Esophagus muscularis mucosa (tissue), 4 donors: ENCODE measurements at regions not wholly inside any gene's neighbourhood (a gene's known extent, or its start where the extent isn't known, plus 50 kb on each side); places are given as distances from the start of the nearest gene placed in this dataset.

Experiments used
- DNase-seq: peaks from one replicate; pipeline ENCODE4 v3.0.0-alpha.2; 2017; ENCODE audit errors: extremely low spot score
- H3K27ac ChIP-seq, 4 donors: fragments of 200-600 bp; sonication (generic); replicated peaks in 1 of 4; 1 replicate in 3 of 4; 2 replicates in 1 of 4; pipeline ENCODE4 v1.5.1; 2016 to 2019; ENCODE audit warnings: mild to moderate bottlenecking in 1 of 4
- H3K27me3 ChIP-seq, 4 donors: fragments of 200-600 bp; sonication (generic); one replicate each; pipeline versions ENCODE4 v1.5.1 to v1.6.0; 2016 to 2019
- H3K36me3 ChIP-seq, 4 donors: fragments of 200-600 bp; sonication (generic); one replicate each; pipeline ENCODE4 v1.5.1; 2016 to 2019
- H3K4me1 ChIP-seq, 4 donors: fragments of 200-600 bp; sonication (generic); one replicate each; pipeline ENCODE4 v1.5.1; 2016 to 2019
- H3K4me3 ChIP-seq, 4 donors: fragments of 200-600 bp; sonication (generic); 1 replicate in 2 of 4; 2 replicates in 2 of 4; pipeline ENCODE4 v1.5.1; 2016 to 2019; ENCODE audit warnings: mild to moderate bottlenecking in 4 of 4, moderate library complexity in 1 of 4
- H3K9me3 ChIP-seq, 4 donors: fragments of 200-600 bp; sonication (generic); 1 replicate in 3 of 4; 2 replicates in 1 of 4; pipeline ENCODE4 v1.5.1; 2016 to 2019
- EP300 ChIP-seq: sonication (generic); formaldehyde crosslinking; IDR thresholded peaks from one replicate; pipeline ENCODE4 v1.6.1; 2017; ENCODE audit warnings: antibody characterized with exemption
- POLR2A ChIP-seq: fragments of 450-650 bp; IDR thresholded peaks from one replicate; pipeline ENCODE4 v1.6.1; 2017; ENCODE audit warnings: antibody characterized with exemption, moderate library complexity, mild to moderate bottlenecking, low read depth
- POLR2AphosphoS5 ChIP-seq, 2 donors: sonication (generic); formaldehyde crosslinking; IDR thresholded peaks; one replicate each; pipeline ENCODE4 v1.6.1; 2017; ENCODE audit warnings: antibody characterized with exemption in 2 of 2
- WGBS: methylation state at CpG from one replicate; pipeline ENCODE4 v1.1.5; 2018; 5-methylcytosine and 5-hydroxymethylcytosine counted together
- intact Hi-C: fragments of 100-400 bp; cut with DNase I; formaldehyde crosslinking; loops from one replicate; pipeline ENCODE4 v1.15.1; 2023
- TF ChIP-seq, protein P1 (sequence below), 3 experiments: fragments of 200-600 bp in 2 of 3; fragments of 450-650 bp in 1 of 3; sonication (generic) in 2 of 3; IDR thresholded peaks; one replicate each; pipeline ENCODE4 v1.5.1; 2017 to 2019; ENCODE audit warnings: antibody characterized with exemption in 3 of 3, mild to moderate bottlenecking in 2 of 3, moderate library complexity in 1 of 3

DNA sequence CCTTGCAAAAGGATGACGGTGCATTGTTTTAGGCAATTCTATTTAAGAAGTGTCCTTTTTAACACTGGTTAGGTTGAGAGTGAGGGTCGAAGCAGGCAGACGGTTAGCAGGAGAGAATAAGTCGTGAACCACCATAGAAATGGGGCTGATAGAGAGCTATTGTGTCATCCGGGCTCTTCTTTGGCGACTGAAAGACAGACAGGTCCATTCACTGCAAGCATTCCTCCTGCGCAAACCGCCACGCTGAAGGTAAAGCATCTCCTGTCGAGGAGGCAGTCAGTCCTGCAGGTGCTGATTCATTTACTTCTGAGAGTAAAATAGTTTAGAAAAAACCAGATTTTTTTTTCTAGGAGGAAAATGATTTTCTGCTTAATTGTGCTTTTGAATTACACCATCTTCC is 1002.8 kb upstream of the NR2F2 start:
- Histone ChIP-seq H3K4me1 (peaks cover 9 to 17% (median 12%) of the 10 kb centered on the region in 4 donors), H3K4me3 (peak overlapping the region in 3 of 4 donors; percentile 25 to 58 (median 57)), H3K36me3 (no peaks in the 10 kb centered on the region), H3K27ac (peak overlapping the region; percentile 71 to 79 (median 74)), H3K27me3 (peaks cover 0 to 20% (median 0%) of the 10 kb centered on the region in 4 donors), H3K9me3 (no peaks in the 10 kb centered on the region)
- intact Hi-C loops = no loop called here
- WGBS = 80% methylated on average over 10 of the region's 10 CpGs
- DNase-seq = no peak
- no peak for TF ChIP-seq POLR2A
- TF ChIP-seq, protein P1, sequence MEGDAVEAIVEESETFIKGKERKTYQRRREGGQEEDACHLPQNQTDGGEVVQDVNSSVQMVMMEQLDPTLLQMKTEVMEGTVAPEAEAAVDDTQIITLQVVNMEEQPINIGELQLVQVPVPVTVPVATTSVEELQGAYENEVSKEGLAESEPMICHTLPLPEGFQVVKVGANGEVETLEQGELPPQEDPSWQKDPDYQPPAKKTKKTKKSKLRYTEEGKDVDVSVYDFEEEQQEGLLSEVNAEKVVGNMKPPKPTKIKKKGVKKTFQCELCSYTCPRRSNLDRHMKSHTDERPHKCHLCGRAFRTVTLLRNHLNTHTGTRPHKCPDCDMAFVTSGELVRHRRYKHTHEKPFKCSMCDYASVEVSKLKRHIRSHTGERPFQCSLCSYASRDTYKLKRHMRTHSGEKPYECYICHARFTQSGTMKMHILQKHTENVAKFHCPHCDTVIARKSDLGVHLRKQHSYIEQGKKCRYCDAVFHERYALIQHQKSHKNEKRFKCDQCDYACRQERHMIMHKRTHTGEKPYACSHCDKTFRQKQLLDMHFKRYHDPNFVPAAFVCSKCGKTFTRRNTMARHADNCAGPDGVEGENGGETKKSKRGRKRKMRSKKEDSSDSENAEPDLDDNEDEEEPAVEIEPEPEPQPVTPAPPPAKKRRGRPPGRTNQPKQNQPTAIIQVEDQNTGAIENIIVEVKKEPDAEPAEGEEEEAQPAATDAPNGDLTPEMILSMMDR (IDR thresholded peaks at IDR 0.05) = no peak
- TF ChIP-seq POLR2AphosphoS5 (IDR thresholded peaks at IDR 0.05) = no peak
- TF ChIP-seq EP300 = no peak

DNA sequence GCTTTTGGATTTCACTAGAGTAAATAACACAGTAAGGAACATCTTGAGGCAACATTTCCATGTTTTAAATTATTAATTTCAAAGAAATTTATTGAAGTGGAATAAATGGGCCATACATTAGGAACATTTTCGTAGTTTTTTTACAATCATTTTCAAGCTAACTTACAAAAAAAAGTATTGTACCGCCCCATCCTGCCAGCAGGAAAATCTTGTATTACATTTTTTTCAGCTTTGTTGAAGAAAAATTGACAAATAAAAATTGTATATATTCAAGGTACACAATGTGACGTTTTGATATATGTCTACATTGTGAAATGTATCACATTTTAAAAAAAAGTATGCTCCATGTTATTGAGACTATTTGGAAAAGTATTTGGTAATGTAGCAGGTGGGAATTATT is 1001.9 kb upstream of the NR2F2 start:
- H3K9me3 ChIP-seq = no peaks in the 10 kb centered on the region
- peaks cover 9 to 17% (median 12%) of the 10 kb centered on the region in 4 donors for H3K4me1 ChIP-seq
- H3K27me3 ChIP-seq = peaks cover 0 to 20% (median 0%) of the 10 kb centered on the region in 4 donors
- H3K4me3 ChIP-seq = no peak overlapping the region
- intact Hi-C loops = no loop called here
- no peaks in the 10 kb centered on the region for H3K36me3 ChIP-seq
- DNase-seq = no peak
- no peak for TF ChIP-seq EP300
- no peak for TF ChIP-seq POLR2AphosphoS5 (IDR thresholded peaks at IDR 0.05)
- TF ChIP-seq POLR2A = no peak
- TF ChIP-seq, protein P1 (IDR thresholded peaks at IDR 0.05) = no peak
- peak overlapping the region in 3 of 4 donors; percentile 4 to 79 (median 75) for H3K27ac ChIP-seq
- 87% methylated on average over 3 of the region's 3 CpGs for WGBS

DNA sequence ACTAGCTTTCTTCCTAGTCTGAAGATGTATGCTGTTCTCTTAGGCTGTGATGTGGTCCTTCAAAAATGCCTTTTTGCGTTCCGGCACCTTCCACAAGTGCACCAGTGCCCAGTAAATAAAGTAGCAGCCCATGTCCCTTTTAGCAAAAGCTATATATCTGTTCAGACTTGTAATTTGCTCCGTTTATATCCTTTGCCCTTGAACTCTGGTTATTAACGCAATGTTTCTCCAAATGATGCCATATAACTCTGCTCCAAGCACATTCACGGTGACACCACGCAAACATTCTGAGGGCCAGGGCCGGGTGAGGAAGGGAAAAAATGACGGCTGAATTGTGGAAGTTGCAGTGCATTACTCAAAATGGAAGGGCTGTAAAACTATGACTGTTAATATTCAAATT is 1001.1 kb upstream of the NR2F2 start:
- Histone ChIP-seq H3K4me1 (peaks cover 9 to 17% (median 12%) of the 10 kb centered on the region in 4 donors), H3K36me3 (no peaks in the 10 kb centered on the region), H3K9me3 (no peaks in the 10 kb centered on the region), H3K27ac (peak overlapping the region in 3 of 4 donors; percentile 27 to 37 (median 35)), H3K27me3 (peaks cover 0 to 20% (median 0%) of the 10 kb centered on the region in 4 donors), H3K4me3 (peak overlapping the region in 1 of 4 donors; percentile 22)
- no peak for DNase-seq
- TF ChIP-seq POLR2A (no peak), POLR2AphosphoS5 (IDR thresholded peaks at IDR 0.05) (no peak), EP300 (no peak)
- TF ChIP-seq, protein P1 (IDR thresholded peaks at IDR 0.05) = no peak
- WGBS = 83% methylated on average over 8 of the region's 8 CpGs
- intact Hi-C loops = no loop called here

DNA sequence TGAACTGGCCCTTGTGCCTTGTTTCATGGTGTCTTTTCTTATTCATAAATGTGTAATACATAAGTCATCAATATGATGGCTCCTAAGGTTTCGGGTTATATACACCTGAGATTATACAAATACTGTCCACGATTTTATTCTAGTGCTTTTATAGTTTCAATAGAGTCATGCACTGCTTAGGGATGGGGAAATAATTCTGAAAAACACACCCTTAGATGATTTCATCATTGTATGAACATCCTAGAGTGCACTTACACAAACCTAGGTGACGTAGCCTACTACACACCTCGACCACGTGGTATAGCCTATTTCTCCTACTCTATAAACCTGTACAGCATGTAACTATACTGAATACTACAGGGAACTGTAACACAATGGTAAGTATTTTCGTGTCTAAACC is 988.8 kb upstream of the NR2F2 start:
- no peaks in the 10 kb centered on the region for H3K9me3 ChIP-seq
- no peak overlapping the region for H3K27ac ChIP-seq
- 93% methylated on average over 6 of the region's 6 CpGs for WGBS
- no peak overlapping the region for H3K4me3 ChIP-seq
- TF ChIP-seq, protein P1 (IDR thresholded peaks at IDR 0.05) = no peak
- TF ChIP-seq POLR2AphosphoS5 (IDR thresholded peaks at IDR 0.05) (no peak), POLR2A (no peak), EP300 (no peak)
- no peaks in the 10 kb centered on the region for H3K36me3 ChIP-seq
- no peaks in the 10 kb centered on the region for H3K27me3 ChIP-seq
- DNase-seq = no peak
- intact Hi-C loops = no loop called here
- H3K4me1 ChIP-seq = no peaks in the 10 kb centered on the region

DNA sequence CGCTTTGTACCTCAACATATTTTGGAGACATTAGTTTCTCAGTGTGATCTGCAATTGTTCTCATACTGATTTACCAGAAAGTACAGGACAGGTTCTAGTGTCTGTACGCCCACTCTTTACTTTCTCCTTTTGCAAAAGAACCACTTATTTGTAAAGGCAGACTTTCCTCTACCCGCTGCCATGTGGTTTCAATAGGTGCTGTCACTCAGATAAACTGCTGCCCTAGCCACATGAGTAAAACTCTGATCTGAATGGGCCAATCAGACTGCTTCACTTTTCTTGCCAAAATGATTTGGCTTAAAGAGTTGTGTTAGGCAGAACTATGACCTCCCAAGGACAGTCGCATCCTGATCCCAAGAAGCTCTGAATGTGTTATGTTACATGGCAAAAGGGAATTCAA is 984.6 kb upstream of the NR2F2 start:
- no peak for TF ChIP-seq POLR2AphosphoS5 (IDR thresholded peaks at IDR 0.05)
- TF ChIP-seq POLR2A = no peak
- TF ChIP-seq, protein P1 (IDR thresholded peaks at IDR 0.05) = no peak
- TF ChIP-seq EP300 = no peak
- Histone ChIP-seq H3K36me3 (no peaks in the 10 kb centered on the region), H3K27me3 (no peaks in the 10 kb centered on the region), H3K27ac (no peak overlapping the region), H3K9me3 (no peaks in the 10 kb centered on the region), H3K4me1 (no peaks in the 10 kb centered on the region), H3K4me3 (no peak overlapping the region)
- DNase-seq = no peak
- 80% methylated on average over 4 of the region's 4 CpGs for whole genome bisulfite sequencing
- intact Hi-C loops = no loop called here
